Keratinocyte (primary cell): ENCODE measurements at regions not wholly inside any gene's neighbourhood (a gene's known extent, or its start where the extent isn't known, plus 50 kb on each side); places are given as distances from the start of the nearest gene placed in this dataset.

Experiments used
- DNase-seq: peaks from one replicate; pipeline ENCODE4 v3.0.0-alpha.2; 2011; ENCODE audit warnings: low read depth, missing footprints, low spot score
- FAIRE-seq: peaks from 2 replicates; lab custom pipeline; 2011; peaks lifted over from hg19 to GRCh38; lab: Jason Lieb, UNC
- H2AFZ ChIP-seq: 2 replicates; pipeline ENCODE4 v1.6.0; 2012; ENCODE audit warnings: low read length, control low read depth, inconsistent platforms; ENCODE audit not compliant: control insufficient read depth
- H3K27ac ChIP-seq: 2 replicates; pipeline ENCODE4 v1.5.1; 2011; ENCODE audit warnings: low read length; ENCODE audit not compliant: control insufficient read depth, insufficient read depth
- H3K27me3 ChIP-seq: 3 replicates; pipeline ENCODE4 v1.6.0; 2011; ENCODE audit warnings: low read length; ENCODE audit not compliant: control insufficient read depth, insufficient read depth; ENCODE audit errors: extremely low read depth
- H3K36me3 ChIP-seq, 2 experiments: 2 replicates in 1 of 2; 3 replicates in 1 of 2; pipeline ENCODE4 v1.5.1; 2011; ENCODE audit warnings: low read length in 2 of 2, mild to moderate bottlenecking in 1 of 2; ENCODE audit not compliant: control insufficient read depth in 2 of 2, insufficient read depth in 2 of 2; ENCODE audit errors: extremely low read depth in 1 of 2
- H3K4me1 ChIP-seq: 3 replicates; pipeline ENCODE4 v1.5.1; 2011; ENCODE audit warnings: low read length; ENCODE audit not compliant: control insufficient read depth, insufficient read depth; ENCODE audit errors: extremely low read depth
- H3K4me2 ChIP-seq: 3 replicates; pipeline ENCODE4 v1.6.0; 2011; ENCODE audit warnings: low read depth, low read length; ENCODE audit not compliant: control insufficient read depth, insufficient read depth; ENCODE audit errors: extremely low read depth
- H3K4me3 ChIP-seq, 3 experiments: fragments of 200-600 bp in 1 of 3; sonication (generic) in 1 of 3; 2 replicates in 2 of 3; 3 replicates in 1 of 3; pipeline ENCODE4 v1.5.1; 2011 to 2016; ENCODE audit warnings: low read length in 3 of 3, mild to moderate bottlenecking in 3 of 3, control low read depth in 2 of 3, inconsistent platforms in 1 of 3, low read depth in 1 of 3, mixed read lengths in 1 of 3, mixed run types in 1 of 3, moderate library complexity in 1 of 3; ENCODE audit not compliant: control insufficient read depth in 2 of 3, insufficient read depth in 2 of 3; ENCODE audit errors: extremely low read depth in 1 of 3
- H3K79me2 ChIP-seq: 2 replicates; pipeline ENCODE4 v1.6.0; 2012; ENCODE audit warnings: low read length; ENCODE audit not compliant: control insufficient read depth, insufficient read depth
- H3K9ac ChIP-seq: 3 replicates; pipeline ENCODE4 v1.6.0; 2011; ENCODE audit warnings: low read length; ENCODE audit not compliant: control insufficient read depth, insufficient read depth; ENCODE audit errors: extremely low read depth
- H3K9me1 ChIP-seq: 3 replicates; pipeline ENCODE4 v1.6.0; 2011; ENCODE audit warnings: low read length; ENCODE audit not compliant: control insufficient read depth, insufficient read depth; ENCODE audit errors: extremely low read depth
- H3K9me3 ChIP-seq: 2 replicates; pipeline ENCODE4 v1.5.1; 2012; ENCODE audit warnings: low read depth, low read length; ENCODE audit not compliant: control insufficient read depth
- H4K20me1 ChIP-seq: 3 replicates; pipeline ENCODE4 v1.6.0; 2011; ENCODE audit warnings: low read length; ENCODE audit not compliant: control insufficient read depth, insufficient read depth; ENCODE audit errors: extremely low read depth
- CTCF ChIP-seq, 3 experiments: IDR thresholded peaks in 1 of 3; conservative IDR thresholded peaks in 1 of 3; optimal IDR thresholded peaks in 1 of 3; 2 replicates in 2 of 3; 3 replicates in 1 of 3; pipeline versions ENCODE3 to v1.5.1; 2011; ENCODE audit warnings: low read length in 3 of 3, mild to moderate bottlenecking in 3 of 3, moderate library complexity in 2 of 3, control low read depth in 1 of 3, inconsistent platforms in 1 of 3; ENCODE audit not compliant: insufficient read depth in 2 of 3; ENCODE audit errors: extremely low read depth in 1 of 3
- EZH2 ChIP-seq: IDR thresholded peaks from one replicate; pipeline ENCODE4 v1.6.1; 2012; ENCODE audit warnings: inconsistent platforms, mild to moderate bottlenecking, low read length, moderate library complexity
- dilution Hi-C: fragments of 300-500 bp; cut with MboI; formaldehyde crosslinking; loops from one replicate; pipeline ENCODE4 v1.7.0; 2020; ENCODE audit warnings: low sequenced_read_pairs; ENCODE audit not compliant: extremely low pct_ligation_motif_present

DNA sequence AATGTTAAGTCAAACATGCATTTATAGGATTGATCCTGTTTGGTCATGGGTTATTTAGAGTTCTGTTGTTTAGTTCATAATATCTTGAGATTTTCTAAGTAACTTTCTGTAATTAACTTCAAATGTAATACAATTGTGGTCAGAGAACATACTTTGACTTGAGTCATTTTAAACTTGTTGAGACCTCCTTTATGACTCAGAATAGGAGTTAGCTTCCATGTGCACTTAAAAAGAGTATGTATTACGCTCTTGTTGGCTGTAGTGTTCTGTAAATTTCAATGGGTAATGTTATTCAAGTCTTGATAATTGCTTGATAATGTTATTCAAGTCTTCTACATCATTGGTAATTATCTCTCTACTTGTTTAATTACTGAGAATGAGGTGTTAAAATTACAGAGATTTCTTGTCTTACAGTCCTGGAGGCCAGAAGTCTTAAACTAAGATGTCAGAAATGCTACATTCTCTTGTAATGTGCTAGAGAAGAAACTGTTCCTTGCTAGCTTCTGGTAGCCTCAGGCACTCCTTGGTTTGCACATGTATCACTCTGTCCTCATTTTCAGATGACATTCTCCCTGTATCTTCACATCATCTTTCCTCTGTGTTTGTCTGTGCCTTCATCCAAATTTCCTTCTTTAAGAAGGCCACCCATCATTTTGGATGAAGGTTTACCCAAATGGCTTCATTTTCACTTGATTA, 197.3 kb downstream of the TMTC3 start:
- Histone ChIP-seq H3K79me2 (no peaks in the 10 kb centered on the region), H3K4me2 (peak overlapping the region; percentile 60), H3K9me3 (no peaks in the 10 kb centered on the region), H4K20me1 (no peaks in the 10 kb centered on the region), H3K27me3 (no peaks in the 10 kb centered on the region), H3K9ac (peak overlapping the region; percentile 18), H3K27ac (peak overlapping the region; percentile 74), H2AFZ (peak overlapping the region; percentile 54), H3K9me1 (no peaks in the 10 kb centered on the region), H3K4me1 (peaks cover 29% of the 10 kb centered on the region), H3K36me3 (no peaks in the 10 kb centered on the region), H3K4me3 (peak overlapping the region in 2 of 3 experiments; percentile 17 to 40)
- no peak for TF ChIP-seq EZH2
- no peak for TF ChIP-seq CTCF (optimal IDR thresholded peaks at IDR 0.05 in 1 of 3, IDR thresholded peaks at IDR 0.05 in 1 of 3, conservative IDR thresholded peaks at IDR 0.05 in 1 of 3; ENCODE audit: extremely low read depth in 1 of 3, insufficient read depth in 2 of 3, low read length in 3 of 3)
- DNase-seq (peak; percentile 42), FAIRE-seq (peak; percentile 92)
- dilution Hi-C loops: no loop called here

- Histone ChIP-seq H3K4me2 (peak overlapping the region; percentile 60), H3K27ac (peak overlapping the region; percentile 74)
- no peak for DNase-seq
These were observed 197.9 kb downstream of the TMTC3 start for GRCh38 chr12:88339966-88340365.

More at GRCh38 chr12:88339966-88340365, 197.9 kb downstream of the TMTC3 start:
- no peaks in the 10 kb centered on the region for H3K9me3 ChIP-seq
- dilution Hi-C loops: no loop called here
- no peak overlapping the region for H3K9ac ChIP-seq
- no peaks in the 10 kb centered on the region for H3K27me3 ChIP-seq
- peaks cover 24% of the 10 kb centered on the region for H3K4me1 ChIP-seq
- no peak for TF ChIP-seq EZH2
- no peak for TF ChIP-seq CTCF (optimal IDR thresholded peaks at IDR 0.05 in 1 of 3, IDR thresholded peaks at IDR 0.05 in 1 of 3, conservative IDR thresholded peaks at IDR 0.05 in 1 of 3; ENCODE audit: extremely low read depth in 1 of 3, insufficient read depth in 2 of 3, low read length in 3 of 3)
- FAIRE-seq: peak; percentile 83
- H2AFZ ChIP-seq: peak overlapping the region; percentile 54
- H3K9me1 ChIP-seq: no peaks in the 10 kb centered on the region
- no peaks in the 10 kb centered on the region for H3K36me3 ChIP-seq
- peak overlapping the region in 1 of 3 experiments; percentile 17 for H3K4me3 ChIP-seq
- no peaks in the 10 kb centered on the region for H4K20me1 ChIP-seq
- no peaks in the 10 kb centered on the region for H3K79me2 ChIP-seq
